ENCODE measurements at regions not wholly inside any gene's neighbourhood (a gene's known extent, or its start where the extent isn't known, plus 50 kb on each side); places are given as distances from the start of the nearest gene placed in this dataset.
"Not testable (repeated sequence)": the region's sequence is repeated elsewhere in the genome, so short reads cannot be mapped to it uniquely, and the experiment has no call there.

- DNase-seq (ENCODE audit: low spot score): no peak
Observed at GRCh38 chr5:52255308-52255707, 532.4 kb upstream of the ITGA1 start.

GRCh38 chr5:52262844-52263243, 524.9 kb upstream of the ITGA1 start:
- no peak for DNase-seq (ENCODE audit: low spot score)

- no peak for DNase-seq (ENCODE audit: low spot score)
Observed at GRCh38 chr5:52269401-52269800, 518.3 kb upstream of the ITGA1 start.

DNA sequence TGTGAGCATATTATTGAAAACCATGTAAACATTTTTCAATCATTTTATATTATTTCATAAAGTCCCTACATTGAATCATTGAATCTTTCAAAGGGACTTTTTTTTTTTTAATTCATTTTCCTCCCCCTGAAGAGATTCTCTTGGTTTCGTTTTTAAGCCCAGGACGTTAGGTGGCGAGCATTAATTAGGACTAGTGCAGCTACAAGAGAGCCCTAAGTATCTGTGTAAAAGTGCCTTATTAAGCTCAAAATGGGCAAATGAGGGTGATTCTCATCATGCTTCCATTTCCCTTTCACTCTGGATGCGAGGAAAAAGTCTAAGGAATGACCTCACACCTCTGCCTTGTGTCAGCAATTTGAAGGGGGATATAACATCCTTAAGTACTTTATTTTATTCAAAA, 517.9 kb upstream of the ITGA1 start:
- peak; percentile 3 for DNase-seq (ENCODE audit: low spot score)

DNA sequence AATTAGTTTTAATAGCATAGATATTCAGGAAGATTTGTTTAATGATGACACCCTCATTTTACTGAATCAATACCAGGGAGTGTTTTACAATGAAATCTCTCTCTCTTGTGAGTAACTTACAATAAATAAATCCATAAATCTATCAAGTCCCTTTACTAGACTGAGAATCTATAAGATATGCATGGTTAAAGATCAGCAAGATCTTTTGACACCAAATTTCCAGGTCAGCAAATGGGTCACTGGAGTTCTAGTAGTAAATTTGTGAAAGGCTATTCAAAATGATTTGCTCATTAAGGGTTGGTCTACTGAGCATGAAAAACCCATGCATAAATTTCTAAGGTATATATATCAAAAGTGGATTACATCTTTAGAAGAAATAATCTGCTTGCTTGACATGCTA, 512.1 kb upstream of the ITGA1 start:
- DNase-seq (ENCODE audit: low spot score): no peak

GRCh38 chr5:52277101-52277500, 510.6 kb upstream of the ITGA1 start:
- DNase-seq (ENCODE audit: low spot score): no peak

DNA sequence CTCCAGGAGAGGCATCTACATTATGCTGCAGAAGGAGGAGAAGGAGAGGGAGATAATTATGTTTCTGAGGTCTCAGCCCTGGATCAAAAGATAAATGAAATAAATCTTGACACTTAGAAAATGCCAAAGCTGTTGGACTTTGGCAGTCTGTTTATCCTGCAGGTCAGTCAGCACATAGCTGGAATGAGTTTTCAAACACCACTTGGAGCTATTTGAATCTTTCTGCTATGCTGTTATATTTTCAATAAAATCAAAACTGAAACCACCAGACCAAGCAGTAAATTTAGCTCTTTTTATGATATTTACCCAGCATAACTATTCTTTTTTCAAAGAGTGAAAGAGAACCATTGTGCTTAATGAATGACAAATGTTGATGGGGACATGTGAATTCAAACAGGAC, 505.1 kb upstream of the ITGA1 start:
- no peak for DNase-seq (ENCODE audit: low spot score)

DNA sequence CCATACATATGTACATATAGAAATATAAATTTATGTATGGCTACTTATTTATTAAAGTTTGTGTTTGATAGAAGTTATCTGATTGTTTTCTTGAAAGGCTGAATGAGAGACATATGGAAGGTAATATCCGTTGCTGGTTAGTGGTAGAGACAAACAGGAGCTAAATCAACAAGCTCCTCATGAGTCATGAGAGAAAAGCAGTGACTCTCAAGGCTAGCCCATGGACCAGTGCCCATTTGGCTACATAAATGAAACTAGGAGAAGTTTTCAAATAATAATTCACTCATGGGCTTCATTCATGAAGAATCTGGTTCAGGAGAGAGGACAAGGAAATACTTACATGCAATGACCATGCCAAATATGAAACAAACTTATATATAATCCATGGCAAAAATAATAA, 504.5 kb upstream of the ITGA1 start:
- no peak for DNase-seq (ENCODE audit: low spot score)

DNA sequence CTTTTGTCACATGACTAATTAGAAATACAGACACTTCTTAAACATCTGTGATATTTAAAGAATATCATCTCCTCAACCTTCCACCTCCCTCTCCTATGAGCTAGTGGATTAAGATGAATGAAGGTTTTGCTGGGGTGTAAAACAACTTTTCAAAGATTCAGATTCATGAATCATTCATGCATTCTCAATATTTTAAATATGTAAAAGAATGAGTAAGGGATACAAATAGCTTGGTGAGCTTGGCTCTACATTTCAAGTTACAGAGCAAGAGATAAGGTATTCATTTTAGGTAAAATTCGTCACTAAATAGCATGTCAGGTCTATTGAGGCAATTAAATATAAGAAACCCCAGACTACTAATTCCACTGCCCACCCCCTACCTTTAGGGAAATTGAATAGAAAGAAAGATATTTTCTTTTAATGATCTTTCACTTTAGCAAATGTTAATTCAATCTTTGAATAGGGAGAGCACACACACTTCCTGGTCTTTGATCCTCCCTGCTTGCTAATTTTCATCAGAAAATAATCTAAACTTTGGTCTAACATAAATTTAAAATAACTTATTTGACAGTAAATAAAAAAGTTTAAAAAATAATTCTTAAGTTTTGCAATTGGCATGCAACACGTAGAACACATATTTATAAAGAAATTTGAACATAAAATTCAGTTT, 486.9 kb upstream of the ITGA1 start:
- no peak for DNase-seq (ENCODE audit: low spot score)

DNA sequence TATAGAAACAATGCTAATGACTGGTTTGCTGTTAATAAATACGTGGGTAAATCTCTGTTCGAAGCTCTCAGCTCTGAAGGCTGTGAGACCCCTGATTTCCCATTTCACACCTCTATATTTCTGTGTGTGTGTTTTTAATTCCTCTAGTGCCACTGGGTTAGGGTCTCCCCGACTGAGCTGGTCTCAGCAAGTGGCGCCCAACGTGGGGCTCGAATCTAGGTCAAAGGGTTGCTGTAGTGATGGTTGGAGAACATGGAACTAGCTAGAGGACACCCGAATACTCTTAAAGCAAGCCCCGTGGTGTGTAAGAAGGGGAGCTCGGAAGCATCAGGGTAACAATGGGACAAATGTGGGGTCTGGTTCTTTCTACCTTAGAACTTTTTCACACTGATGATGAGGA, 482.9 kb upstream of the ITGA1 start:
- not testable (repeated sequence) for DNase-seq (ENCODE audit: low spot score)

- no peak for DNase-seq (ENCODE audit: low spot score)
Observed at GRCh38 chr5:52328220-52328806, 459.4 kb upstream of the ITGA1 start.

DNA sequence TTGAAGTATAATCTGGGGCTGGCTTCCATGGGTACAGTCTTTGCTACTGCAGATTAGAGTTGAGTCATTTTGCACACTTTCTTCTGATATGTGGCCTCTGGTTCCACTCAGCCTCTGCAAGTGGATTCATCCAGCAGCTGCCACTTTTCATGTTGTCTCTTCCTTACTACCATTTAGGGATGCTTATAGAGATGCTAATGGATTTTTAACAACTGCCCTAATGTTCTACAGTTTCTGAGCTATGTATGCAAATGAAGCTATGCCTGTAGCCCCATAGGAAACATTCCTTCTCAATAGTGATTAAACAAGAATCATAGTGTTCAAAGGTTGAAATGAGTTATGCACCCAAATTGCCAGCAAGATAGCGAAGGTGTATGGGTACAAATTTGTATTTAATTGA, 456.0 kb upstream of the ITGA1 start:
- no peak for DNase-seq (ENCODE audit: low spot score)

DNA sequence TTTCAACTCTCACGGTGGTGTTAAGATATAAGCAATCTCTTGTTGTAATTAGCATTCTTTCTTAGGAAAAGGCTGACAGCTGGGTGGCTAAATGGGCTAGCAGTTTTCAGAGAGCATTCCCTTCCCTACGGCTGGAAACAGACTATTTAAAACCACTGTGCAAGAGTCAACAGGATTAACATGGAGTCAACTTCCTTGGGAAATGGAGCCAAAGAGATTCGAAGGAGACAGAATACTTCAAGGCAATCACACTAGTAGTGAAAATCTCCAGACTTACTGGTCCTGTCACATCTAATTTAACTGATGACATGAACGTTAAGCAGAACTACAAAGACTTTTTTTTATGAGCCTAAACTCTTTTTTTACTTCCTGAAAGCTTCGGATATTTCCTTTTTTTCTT, 453.3 kb upstream of the ITGA1 start:
- DNase-seq (ENCODE audit: low spot score): no peak

- no peak for DNase-seq (ENCODE audit: low spot score)
Observed at GRCh38 chr5:52339285-52339684, 448.4 kb upstream of the ITGA1 start.

- no peak for DNase-seq (ENCODE audit: low spot score)
Observed at GRCh38 chr5:52342361-52342760, 445.4 kb upstream of the ITGA1 start.

GRCh38 chr5:52356311-52356918, 431.3 kb upstream of the ITGA1 start:
- DNase-seq (ENCODE audit: low spot score): peak; percentile 9

DNA sequence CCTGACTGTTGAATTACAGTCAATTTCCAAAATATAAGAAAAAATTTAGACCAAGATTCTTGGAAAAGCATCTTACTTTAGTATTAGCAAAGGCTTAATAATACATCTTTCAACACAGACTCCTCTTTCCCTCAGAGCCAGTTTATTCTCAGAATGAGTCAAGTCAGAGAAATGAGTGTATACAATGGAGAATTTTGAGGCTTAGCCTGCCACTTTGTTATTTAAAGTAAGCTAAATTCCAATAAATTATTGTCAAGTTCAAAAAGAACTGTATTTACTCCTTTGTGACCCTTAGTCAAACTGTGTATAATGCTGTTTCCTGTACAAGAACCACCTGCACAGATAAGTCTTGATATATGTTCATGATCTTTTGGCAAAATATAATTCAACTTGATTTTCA, 428.5 kb upstream of the ITGA1 start:
- no peak for DNase-seq (ENCODE audit: low spot score)

- DNase-seq (ENCODE audit: low spot score): no peak
Observed at GRCh38 chr5:52360985-52361384, 426.7 kb upstream of the ITGA1 start.

- DNase-seq (ENCODE audit: low spot score): no peak
Observed at GRCh38 chr5:52374286-52374685, 413.4 kb upstream of the ITGA1 start.

DNA sequence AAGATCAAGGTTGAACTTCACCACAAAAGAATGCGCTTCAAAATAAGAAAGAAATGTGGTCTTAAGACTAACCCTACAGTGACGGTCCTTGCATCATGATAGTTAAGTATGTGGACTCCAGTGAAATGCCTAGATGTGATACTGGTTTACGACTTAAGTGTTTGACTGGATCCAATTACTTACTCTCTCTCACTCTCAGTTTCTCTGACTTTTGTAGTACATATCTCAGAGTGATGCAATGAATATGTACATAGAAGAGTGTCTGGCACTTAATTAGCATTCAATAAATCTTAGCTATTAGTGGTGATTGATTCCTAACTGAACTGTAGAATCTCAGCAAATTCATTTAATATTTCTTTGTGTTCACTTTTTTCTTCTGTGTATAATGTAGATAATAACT, 411.7 kb upstream of the ITGA1 start:
- no peak for DNase-seq (ENCODE audit: low spot score)

DNA sequence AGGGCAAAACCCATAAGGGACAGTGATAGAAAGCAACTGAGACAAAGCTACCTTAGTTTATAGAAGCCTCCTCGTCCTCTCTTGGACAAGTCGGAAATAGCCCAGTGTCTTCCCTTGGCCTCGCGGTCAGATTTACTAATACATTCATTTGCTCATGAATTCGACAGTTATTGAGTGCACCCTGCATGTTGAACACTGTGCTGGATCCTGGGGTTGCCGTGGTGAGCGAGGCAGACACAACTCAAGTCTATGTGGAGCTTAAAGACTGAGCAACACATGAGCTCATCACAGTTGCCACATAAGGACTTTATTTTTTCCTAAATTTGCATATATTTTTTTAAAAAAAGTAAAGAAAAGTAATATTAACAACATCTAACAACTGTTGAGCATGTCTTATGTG, 411.1 kb upstream of the ITGA1 start:
- DNase-seq (ENCODE audit: low spot score): no peak

GRCh38 chr5:52378237-52378636, 409.5 kb upstream of the ITGA1 start:
- DNase-seq (ENCODE audit: low spot score): no peak

- no peak for DNase-seq (ENCODE audit: low spot score)
Observed at GRCh38 chr5:52388349-52388748, 399.4 kb upstream of the ITGA1 start.

DNA sequence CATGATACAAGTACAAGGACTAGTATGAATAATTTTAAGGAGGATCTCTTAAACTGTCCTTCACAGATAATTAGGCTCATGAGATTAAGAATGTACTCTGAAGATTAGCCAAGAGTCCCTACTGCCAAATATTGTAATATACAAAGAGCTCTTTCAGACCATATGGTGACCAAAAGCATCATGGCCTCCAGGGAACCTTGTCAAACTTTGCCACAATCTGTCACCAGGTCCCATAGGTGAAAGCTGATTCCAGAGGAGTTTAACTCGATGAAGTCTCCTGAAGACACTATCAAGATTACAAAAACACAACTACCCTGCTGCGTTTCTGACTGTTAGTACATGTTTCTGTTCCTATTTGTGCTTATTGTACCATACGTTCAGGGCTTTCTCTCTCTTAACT, 395.4 kb upstream of the ITGA1 start:
- no peak for DNase-seq (ENCODE audit: low spot score)

Data from pons (tissue), 1 donor.